COR-L47 (cell line): ENCODE measurements at regions not wholly inside any gene's neighbourhood (a gene's known extent, or its start where the extent isn't known, plus 50 kb on each side); places are given as distances from the start of the nearest gene placed in this dataset.
"Not testable (repeated sequence)": the region's sequence is repeated elsewhere in the genome, so short reads cannot be mapped to it uniquely, and the experiment has no call there.

Experiments used
- DNase-seq: peaks from one replicate; lab custom pipeline; 2025; lab: John Stamatoyannopoulos, UW

DNA sequence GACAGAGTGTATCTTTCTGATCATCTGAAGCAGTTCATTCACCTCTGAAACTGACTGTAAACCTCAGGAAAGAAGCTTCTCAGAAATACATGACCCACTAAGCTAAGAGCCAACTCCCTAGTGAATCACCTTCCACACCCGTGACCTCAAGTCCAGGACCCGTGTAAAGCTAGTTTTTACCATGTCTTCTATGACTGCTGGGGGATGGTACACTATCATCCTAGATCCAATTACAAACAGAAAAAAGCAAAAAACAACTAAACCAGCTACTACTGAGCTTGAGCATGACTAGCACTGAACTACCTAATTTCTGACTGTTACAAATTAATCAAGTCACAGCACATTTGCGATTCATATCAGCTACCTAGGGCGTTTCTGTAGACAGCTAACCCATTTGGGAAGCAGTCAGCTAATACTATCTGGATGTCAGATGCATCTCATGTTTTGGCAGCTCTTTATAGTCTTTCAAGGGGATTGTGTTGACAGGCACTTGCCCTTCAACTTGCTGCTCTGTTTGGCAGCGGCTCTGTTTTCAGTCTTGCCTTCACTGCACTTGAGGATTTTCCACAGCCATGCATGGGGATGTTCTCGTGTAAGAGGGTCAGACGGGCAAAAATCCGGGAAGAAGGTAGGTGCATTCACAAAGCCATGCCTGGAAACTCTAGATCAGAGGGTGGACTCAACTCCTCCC is 350.3 kb downstream of the ANAPC1 start:
- DNase-seq: not testable (repeated sequence)

GRCh38 chr2:111534910-111535352 is 349.1 kb downstream of the ANAPC1 start:
- no peak for DNase-seq

GRCh38 chr2:111535404-111535803 is 348.6 kb downstream of the ANAPC1 start:
- DNase-seq: no peak

GRCh38 chr2:111537078-111537655 is 346.8 kb downstream of the ANAPC1 start:
- DNase-seq: no peak

- not testable (repeated sequence) for DNase-seq
Measured at GRCh38 chr2:111539991-111540390, 344.0 kb downstream of the ANAPC1 start.

- DNase-seq: not testable (repeated sequence)
Measured at GRCh38 chr2:111542120-111542774, 341.7 kb downstream of the ANAPC1 start.

DNA sequence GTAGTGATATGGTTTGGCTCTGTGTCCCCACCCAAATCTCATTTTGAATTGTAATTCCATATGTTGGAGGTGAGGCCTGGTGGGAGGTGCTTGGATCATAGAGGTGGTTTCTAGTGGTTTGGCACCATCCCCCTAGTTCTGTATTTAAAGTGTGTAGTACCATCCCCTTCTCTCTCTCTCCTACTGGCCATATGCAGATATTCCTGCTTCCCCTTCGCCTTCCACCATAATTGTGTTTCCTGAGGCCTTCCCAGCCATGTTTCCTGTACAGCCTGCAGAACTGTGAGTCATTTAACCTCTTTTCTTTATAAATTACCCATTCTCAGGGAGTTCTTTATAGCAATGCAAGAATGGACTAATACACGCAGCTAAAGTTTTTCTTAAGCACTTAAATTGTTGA is 340.0 kb downstream of the ANAPC1 start:
- not testable (repeated sequence) for DNase-seq

GRCh38 chr2:111545723-111546431 is 338.1 kb downstream of the ANAPC1 start:
- DNase-seq: not testable (repeated sequence)

DNA sequence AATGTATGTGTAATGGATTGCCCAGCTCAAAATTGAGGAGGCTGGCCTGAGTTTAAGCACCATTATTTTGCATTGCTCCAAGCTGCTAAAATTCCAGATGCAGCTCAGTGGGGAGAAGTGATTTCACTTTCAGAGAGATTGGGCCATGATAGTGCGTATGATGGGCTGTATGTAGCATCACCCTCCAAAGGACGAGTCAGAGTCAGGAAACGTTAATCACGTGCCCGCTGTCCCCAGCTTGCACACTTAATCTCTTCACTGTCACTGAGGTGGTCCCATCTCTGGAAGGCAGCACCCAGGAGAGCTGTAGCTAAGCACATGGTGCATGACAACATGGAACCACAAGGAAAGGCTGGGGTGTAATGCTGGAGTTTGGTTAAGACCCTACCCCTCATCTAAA is 337.4 kb downstream of the ANAPC1 start:
- DNase-seq: not testable (repeated sequence)

DNA sequence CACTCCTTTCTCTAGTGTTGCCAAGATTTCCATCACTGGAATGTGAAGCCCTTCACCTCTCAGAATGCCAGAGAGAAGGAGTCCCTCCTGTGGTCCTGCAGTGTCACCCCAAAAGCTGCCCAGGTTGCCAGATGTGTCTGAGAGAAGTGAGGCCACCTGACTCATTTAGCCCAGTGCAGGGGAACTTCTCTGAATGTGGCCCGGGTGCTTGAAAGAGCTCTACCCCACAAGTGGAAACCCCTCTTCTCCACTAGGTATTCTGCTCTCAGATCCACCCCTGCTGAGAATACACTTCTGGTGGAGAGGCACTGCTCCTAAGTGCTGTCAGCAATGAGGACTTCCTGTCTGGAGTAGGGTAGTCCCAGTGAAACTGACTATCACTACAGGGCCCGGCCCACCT is 334.8 kb downstream of the ANAPC1 start:
- not testable (repeated sequence) for DNase-seq

GRCh38 chr2:111551428-111551827 is 332.6 kb downstream of the ANAPC1 start:
- DNase-seq: not testable (repeated sequence)

DNA sequence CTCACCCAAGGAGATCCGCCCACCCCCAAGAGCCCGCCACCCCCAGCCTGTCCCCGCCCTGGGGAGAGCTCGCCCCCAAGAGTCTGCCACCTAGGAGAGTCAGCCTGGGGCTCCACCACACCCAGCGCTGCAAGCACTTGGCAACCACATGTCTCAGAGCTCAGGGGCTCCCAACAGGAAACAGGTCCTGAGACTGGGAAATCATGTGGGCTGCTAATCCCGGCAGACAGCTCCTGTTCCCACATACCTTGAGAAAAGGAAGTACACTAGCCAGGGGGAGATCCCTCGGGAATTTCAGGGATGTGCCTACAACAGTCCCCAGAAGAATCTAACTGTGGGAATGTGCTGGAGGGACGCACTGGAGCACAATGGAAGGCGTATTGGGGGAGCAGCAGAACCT is 331.4 kb downstream of the ANAPC1 start:
- DNase-seq: not testable (repeated sequence)

- DNase-seq: not testable (repeated sequence)
Measured at GRCh38 chr2:111559301-111559700, 324.7 kb downstream of the ANAPC1 start.

DNA sequence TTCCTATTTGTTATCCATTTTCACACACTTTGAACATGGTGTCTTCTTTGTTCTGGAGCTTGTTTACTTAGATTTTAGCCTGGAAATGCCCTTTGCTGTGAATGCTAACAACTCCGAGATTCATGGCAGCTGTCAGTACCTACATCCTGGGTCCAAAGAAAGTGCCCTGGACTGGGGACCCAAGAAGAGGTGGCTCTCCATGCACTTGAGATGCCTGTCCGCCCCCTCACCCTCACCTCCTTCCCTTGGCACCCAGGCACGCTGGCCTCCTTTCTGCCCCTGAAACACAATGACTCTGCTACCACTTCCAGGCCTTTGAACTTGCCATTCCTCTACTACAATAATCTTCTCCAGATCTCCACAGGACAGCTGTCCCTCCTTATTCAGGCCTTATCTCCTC is 324.2 kb downstream of the ANAPC1 start:
- not testable (repeated sequence) for DNase-seq

DNA sequence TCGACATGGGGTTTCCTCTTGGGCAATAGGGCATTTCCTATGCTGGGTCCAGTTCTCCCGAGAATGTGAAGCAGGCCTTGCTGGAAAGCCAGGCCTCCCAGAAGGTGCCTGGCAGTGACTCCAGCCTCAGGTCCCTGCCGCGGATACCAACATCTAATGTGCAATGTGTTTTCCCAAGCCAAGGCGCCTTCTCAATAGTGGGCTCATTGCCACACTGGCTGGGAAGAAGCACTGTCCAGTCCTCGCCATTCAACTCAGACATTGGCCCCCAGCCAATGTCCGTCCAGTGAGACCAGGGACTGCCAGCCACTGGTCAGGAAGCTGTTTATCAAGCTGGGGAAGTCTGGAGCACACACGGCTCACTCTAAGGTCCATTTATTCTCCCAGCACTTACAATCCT is 317.9 kb downstream of the ANAPC1 start:
- DNase-seq: not testable (repeated sequence)

DNA sequence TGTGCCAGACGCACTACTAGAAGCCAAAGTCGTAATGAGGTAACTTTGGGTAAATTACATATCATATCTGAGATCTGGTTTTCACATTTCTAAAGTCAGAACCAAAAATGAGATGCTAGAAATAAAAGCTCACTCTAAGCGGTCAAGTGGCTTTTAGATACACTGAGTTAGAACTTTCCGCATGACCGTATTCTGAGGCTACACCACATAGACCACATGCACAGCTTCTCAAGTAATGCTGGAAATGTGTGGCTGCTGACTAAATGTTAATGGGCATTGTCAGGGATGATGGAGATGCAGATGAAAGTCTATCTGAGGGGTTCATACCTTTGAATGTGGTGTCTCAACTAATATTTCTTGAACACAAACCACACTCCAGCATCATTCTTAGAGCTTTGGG is 316.8 kb downstream of the ANAPC1 start:
- not testable (repeated sequence) for DNase-seq

- DNase-seq: not testable (repeated sequence)
Measured at GRCh38 chr2:111569356-111570199, 314.4 kb downstream of the ANAPC1 start.

GRCh38 chr2:111570300-111571114 is 313.5 kb downstream of the ANAPC1 start:
- DNase-seq: not testable (repeated sequence)

GRCh38 chr2:111574803-111575202 is 309.2 kb downstream of the ANAPC1 start:
- DNase-seq: not testable (repeated sequence)

DNA sequence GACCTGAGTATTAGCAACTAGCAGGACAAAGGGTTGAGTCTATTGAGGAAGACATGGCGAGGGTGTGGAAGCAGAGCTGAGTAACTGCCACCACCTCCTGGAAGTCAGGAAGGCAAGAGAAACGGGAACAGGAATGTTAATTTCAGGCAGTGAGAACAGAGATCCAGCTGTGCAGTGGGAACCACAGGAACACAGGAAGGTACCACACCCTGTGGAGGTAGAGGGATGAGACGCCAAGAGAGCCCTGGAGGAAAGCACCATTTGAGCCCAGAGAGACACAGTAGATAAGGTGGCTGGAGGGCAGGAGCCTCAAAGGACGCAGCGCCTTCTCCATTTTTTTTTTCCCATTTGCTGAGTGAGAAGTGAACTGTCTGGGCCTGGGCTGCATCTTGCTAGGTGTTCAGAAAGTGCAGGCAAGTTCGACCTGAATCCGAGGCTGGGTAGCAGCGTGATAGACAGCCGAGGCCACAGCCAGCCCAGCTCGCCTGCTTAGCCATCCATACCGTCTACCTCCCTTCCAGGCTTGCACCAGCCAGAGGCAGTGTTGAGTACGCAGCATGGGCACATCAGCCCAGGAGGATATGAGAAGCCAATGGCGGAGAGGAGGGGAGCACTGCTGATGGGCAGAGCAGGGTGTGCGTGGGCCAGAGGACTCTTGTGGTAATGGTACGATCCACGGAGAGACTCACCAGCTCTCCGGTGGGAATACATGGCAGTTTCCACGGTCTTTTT is 306.7 kb downstream of the ANAPC1 start:
- not testable (repeated sequence) for DNase-seq
